ENCODE measurements at regions not wholly inside any gene's neighbourhood (a gene's known extent, or its start where the extent isn't known, plus 50 kb on each side); places are given as distances from the start of the nearest gene placed in this dataset.
A peak's percentile ranks its signal among the peaks of the same experiment; 100 is the strongest.
"Not testable (repeated sequence)": the region's sequence is repeated elsewhere in the genome, so short reads cannot be mapped to it uniquely, and the experiment has no call there.

GRCh38 chr14:87754520-87755223 lies 238.3 kb downstream of the GALC start:
- no peak for DNase-seq (ENCODE audit: extremely low read depth, insufficient read length)
- no peaks in the 10 kb centered on the region for H3K36me3 ChIP-seq (ENCODE audit: control insufficient read depth, insufficient read depth, low read length)
- no peak for TF ChIP-seq CTCF (IDR thresholded peaks at IDR 0.05; ENCODE audit: insufficient read depth, low read length, poor library complexity, severe bottlenecking)
- no peak overlapping the region for H3K4me3 ChIP-seq (replicated peaks; ENCODE audit: low read depth, low read length)
- no peaks in the 10 kb centered on the region for H3K27me3 ChIP-seq (replicated peaks; ENCODE audit: control insufficient read depth, insufficient read depth, low read length)

GRCh38 chr14:87748558-87748957 lies 244.4 kb downstream of the GALC start:
- no peak for TF ChIP-seq CTCF (IDR thresholded peaks at IDR 0.05; ENCODE audit: insufficient read depth, low read length, poor library complexity, severe bottlenecking)
- Histone ChIP-seq H3K4me3 (replicated peaks; ENCODE audit: low read depth, low read length) (no peak overlapping the region), H3K27me3 (replicated peaks; ENCODE audit: control insufficient read depth, insufficient read depth, low read length) (no peaks in the 10 kb centered on the region; the same call in 1 of the 2 replicates), H3K36me3 (ENCODE audit: control insufficient read depth, insufficient read depth, low read length) (no peaks in the 10 kb centered on the region)
- no peak for DNase-seq (ENCODE audit: extremely low read depth, insufficient read length)

GRCh38 chr14:87745507-87746118 lies 247.4 kb downstream of the GALC start:
- Histone ChIP-seq H3K27me3 (replicated peaks; ENCODE audit: control insufficient read depth, insufficient read depth, low read length) (no peaks in the 10 kb centered on the region; the same call in 1 of the 2 replicates), H3K36me3 (ENCODE audit: control insufficient read depth, insufficient read depth, low read length) (no peaks in the 10 kb centered on the region), H3K4me3 (replicated peaks; ENCODE audit: low read depth, low read length) (no peak overlapping the region)
- no peak for DNase-seq (ENCODE audit: extremely low read depth, insufficient read length)
- peak; percentile 82 for TF ChIP-seq CTCF (IDR thresholded peaks at IDR 0.05; ENCODE audit: insufficient read depth, low read length, poor library complexity, severe bottlenecking)

- H3K36me3 ChIP-seq (ENCODE audit: control insufficient read depth, insufficient read depth, low read length); H3K27me3 ChIP-seq (replicated peaks; ENCODE audit: control insufficient read depth, insufficient read depth, low read length); H3K4me3 ChIP-seq (replicated peaks; ENCODE audit: low read depth, low read length); DNase-seq (ENCODE audit: extremely low read depth, insufficient read length): not testable (repeated sequence)
These were observed 258.2 kb downstream of the GALC start for GRCh38 chr14:87734577-87735360.

- not testable (repeated sequence) for H3K36me3 ChIP-seq (ENCODE audit: control insufficient read depth, insufficient read depth, low read length); H3K4me3 ChIP-seq (replicated peaks; ENCODE audit: low read depth, low read length); DNase-seq (ENCODE audit: extremely low read depth, insufficient read length)
These were observed 259.9 kb downstream of the GALC start for GRCh38 chr14:87733115-87733514.

GRCh38 chr14:87732562-87732961 lies 260.4 kb downstream of the GALC start:
- no peak for DNase-seq (ENCODE audit: extremely low read depth, insufficient read length)
- Histone ChIP-seq H3K27me3 (replicated peaks; ENCODE audit: control insufficient read depth, insufficient read depth, low read length) (no peaks in the 10 kb centered on the region), H3K36me3 (ENCODE audit: control insufficient read depth, insufficient read depth, low read length) (no peaks in the 10 kb centered on the region), H3K4me3 (replicated peaks; ENCODE audit: low read depth, low read length) (no peak overlapping the region)
- TF ChIP-seq CTCF (IDR thresholded peaks at IDR 0.05; ENCODE audit: insufficient read depth, low read length, poor library complexity, severe bottlenecking) = no peak

More at GRCh38 chr14:87733115-87733514, 259.9 kb downstream of the GALC start:
- not testable (repeated sequence) for H3K27me3 ChIP-seq (replicated peaks; ENCODE audit: control insufficient read depth, insufficient read depth, low read length)
